SIG-M5 treated with dmso at 0.1 percent for 504 hours (cell line): ENCODE measurements at regions not wholly inside any gene's neighbourhood (a gene's known extent, or its start where the extent isn't known, plus 50 kb on each side); places are given as distances from the start of the nearest gene placed in this dataset.

Experiments used
- DNase-seq: peaks from one replicate; lab custom pipeline; 2025; ENCODE audit not compliant: unreplicated experiment; lab: John Stamatoyannopoulos, UW

GRCh38 chr14:76950055-76951020, 78.2 kb downstream of the IRF2BPL start:
- no peak for DNase-seq

- DNase-seq: no peak
Observed at GRCh38 chr14:76948976-76949375, 79.5 kb downstream of the IRF2BPL start.

- no peak for DNase-seq
Observed at GRCh38 chr14:76948213-76948947, 80.1 kb downstream of the IRF2BPL start.

- DNase-seq: no peak
Observed at GRCh38 chr14:76947838-76948184, 80.7 kb downstream of the IRF2BPL start.

- DNase-seq: peak; percentile 65
Observed at GRCh38 chr14:76947078-76947837, 81.2 kb downstream of the IRF2BPL start.

- no peak for DNase-seq
Observed at GRCh38 chr14:76946753-76947077, 81.8 kb downstream of the IRF2BPL start.

GRCh38 chr14:76943072-76943471, 85.4 kb downstream of the IRF2BPL start:
- DNase-seq: no peak

- DNase-seq: no peak
Observed at GRCh38 chr14:76941946-76942805, 86.3 kb downstream of the IRF2BPL start.

- no peak for DNase-seq
Observed at GRCh38 chr14:76941544-76941943, 87.0 kb downstream of the IRF2BPL start.

- DNase-seq: no peak
Observed at GRCh38 chr14:76940021-76940760, 88.3 kb downstream of the IRF2BPL start.

- no peak for DNase-seq
Observed at GRCh38 chr14:76939015-76939742, 89.3 kb downstream of the IRF2BPL start.

- DNase-seq: no peak
Observed at GRCh38 chr14:76938092-76938500, 90.4 kb downstream of the IRF2BPL start.

- DNase-seq: no peak
Observed at GRCh38 chr14:76937181-76938091, 91.1 kb downstream of the IRF2BPL start.

GRCh38 chr14:76936483-76936882, 92.0 kb downstream of the IRF2BPL start:
- DNase-seq: no peak

- no peak for DNase-seq
Observed at GRCh38 chr14:76933515-76933914, 95.0 kb downstream of the IRF2BPL start.

GRCh38 chr14:76931631-76932402, 96.7 kb downstream of the IRF2BPL start:
- DNase-seq: no peak

GRCh38 chr14:76930549-76930948, 98.0 kb downstream of the IRF2BPL start:
- no peak for DNase-seq
